HG03095 (cell line): ENCODE measurements at regions not wholly inside any gene's neighbourhood (a gene's known extent, or its start where the extent isn't known, plus 50 kb on each side); places are given as distances from the start of the nearest gene placed in this dataset.
A peak's percentile ranks its signal among the peaks of the same experiment; 100 is the strongest.

Experiments
- ATAC-seq: cut with Tn5 transposase; IDR thresholded peaks from one replicate; pipeline ENCODE4 v1.9.1; 2021; ENCODE audit warnings: moderate library complexity; ENCODE audit not compliant: unreplicated experiment

DNA sequence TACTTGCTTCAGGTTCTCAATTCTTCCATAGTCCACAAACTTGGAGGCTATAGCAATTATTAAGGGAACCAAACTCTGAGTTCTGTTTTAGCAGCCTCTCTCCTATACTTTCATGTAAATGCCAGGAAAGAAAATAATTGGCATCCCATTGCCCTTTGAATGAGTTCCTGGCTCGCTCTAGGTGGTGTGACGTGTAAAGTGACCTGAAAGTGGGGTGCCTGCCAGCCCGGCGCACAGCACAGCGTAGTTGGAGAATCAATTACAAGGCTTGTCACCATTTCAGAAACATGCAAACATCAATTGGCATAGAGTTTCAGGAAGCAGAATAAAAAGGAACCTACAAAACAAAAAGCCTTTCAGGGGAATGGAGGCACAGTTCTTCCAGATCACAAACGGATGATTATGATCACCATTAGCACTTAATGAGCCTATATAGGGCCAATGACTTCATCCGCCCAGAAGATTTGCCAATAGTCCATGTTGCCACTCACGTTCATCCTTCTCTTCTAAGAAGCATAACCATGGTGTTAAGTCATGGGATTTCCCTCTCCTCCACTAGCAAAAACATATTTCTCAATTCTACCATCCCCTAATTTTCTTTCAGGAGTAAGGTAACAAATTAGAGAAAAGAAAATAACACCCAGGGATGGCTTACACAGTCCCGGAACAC, 354.6 kb upstream of the ADGRL2 start:
- ATAC-seq = no peak

DNA sequence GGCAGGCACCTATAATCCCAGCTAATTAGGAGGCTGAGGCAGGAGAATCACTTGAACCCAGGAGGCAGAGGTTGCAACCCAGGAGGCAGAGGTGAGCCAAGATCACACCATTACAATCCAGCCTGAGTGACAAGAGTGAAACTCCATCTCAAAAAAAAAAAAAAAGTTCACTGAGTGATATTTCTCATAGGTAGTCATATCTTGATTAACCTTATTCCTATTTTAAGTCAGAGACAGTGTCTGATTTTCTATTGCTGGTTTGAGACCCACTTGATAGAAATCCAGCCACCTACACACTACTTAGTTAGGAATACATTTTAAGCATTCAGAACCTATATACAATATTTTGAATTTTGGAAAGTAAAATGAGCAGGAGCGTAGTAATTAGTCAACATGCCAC, 357.4 kb upstream of the ADGRL2 start:
- no peak for ATAC-seq

DNA sequence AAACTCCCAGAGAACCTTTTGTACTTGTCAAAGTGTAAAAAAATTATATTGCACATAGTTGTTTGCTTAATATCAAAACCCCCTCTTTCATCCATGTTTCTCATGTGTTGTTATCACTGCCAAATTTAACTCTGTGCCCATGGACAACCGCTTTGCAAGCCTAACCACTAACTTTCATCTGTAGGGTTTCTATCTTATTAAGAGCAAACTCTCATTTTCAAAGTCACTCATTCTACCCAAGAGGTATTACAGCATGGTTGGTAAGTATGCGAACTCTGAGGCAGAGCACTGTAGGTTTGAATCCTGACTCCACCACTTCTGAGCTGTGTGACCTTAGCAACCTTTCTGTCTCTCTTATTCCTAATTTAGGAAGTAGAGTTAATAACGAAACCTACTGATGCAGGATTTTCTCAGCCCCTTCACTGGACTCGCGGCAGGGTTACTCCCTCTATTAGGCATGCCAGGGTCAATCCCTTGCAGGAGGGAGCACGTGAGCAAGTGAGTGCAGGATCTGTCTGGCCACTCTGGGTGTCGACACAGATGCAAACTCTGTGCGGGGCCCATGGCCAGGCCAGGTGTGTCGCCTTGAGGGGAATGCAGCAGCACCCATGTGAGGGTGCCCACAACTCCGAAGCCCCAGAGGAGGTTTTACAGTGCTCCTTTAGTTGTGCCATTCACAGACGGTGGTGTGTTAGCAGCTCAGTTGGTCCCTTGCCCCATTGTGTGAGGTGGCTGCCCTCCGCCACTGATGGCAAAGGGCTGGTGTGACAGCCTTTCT, 361.5 kb upstream of the ADGRL2 start:
- ATAC-seq = no peak

DNA sequence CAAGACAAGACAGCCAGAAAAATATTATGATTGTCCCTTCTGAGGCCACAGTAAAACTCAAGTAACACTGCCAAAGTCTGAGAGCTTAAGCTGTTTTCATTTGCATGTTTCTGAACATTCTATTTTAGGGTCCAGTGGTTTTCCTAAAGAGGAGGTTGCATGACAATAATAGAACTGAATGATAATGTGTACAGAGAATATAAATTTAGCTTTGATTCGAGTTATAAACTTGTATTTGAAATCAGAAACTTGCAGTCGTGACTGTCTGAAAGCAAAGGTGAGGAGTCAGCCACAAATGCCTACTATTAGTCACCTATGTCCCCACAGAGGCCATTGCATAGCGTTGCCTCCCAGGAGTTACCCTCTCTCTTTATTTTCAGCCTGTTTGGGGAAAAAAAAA, 363.1 kb upstream of the ADGRL2 start:
- peak; percentile 74 for ATAC-seq

DNA sequence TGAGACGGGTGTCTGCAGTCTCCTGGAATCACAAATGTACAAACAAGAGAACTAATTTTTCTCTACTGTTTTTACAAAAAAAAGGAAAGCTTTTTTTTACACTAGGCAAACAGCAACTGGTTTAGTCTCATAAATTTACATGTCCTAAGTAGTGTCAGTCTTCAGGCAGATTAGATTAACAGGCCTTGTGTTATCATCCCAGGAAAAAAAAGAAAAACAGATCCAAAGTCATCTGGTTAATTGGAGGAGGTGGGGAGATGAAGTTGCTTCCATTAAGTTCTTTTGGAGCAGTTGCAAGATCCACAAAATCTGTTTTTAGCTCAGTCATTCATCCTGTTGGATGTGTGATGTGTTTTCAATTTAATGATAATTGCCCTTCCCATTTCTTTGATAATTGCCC, 363.5 kb upstream of the ADGRL2 start:
- ATAC-seq = no peak

DNA sequence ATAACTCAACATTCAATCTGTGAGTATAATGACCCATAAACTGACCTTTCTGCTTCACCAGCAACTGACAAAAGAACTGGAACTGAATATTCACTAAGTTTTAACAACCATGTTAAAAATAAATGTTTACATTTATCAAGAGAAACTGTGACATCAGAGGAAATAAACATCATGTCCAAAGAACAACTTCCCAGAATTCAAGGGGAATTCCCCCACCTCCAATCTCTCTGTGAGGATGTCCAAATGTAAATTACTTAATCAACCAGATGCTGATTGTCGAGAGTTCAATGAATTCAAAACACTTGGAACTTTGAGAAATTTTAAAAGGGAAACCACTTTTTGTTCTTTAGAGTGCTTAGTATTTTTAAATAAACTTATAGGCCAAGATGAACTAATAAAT, 365.6 kb upstream of the ADGRL2 start:
- ATAC-seq = no peak

DNA sequence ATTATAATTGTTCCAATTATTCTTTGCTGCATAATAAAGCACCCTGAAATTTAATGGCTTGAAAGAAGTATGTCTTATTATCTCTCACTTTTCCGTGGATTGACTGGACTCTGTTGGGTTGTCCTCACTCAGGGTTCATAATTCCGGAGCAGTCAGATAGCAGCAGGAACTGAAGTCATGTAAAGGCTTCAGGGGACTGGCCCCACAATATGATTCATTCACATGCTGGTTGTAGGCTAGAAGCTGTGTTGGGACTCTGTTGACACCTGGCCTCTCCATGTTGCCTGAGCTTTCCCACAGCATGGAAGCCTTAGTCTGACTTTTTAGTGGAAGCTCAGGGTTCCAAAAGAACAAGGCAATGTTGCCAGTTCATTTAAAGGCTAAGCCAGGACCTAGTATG, 367.1 kb upstream of the ADGRL2 start:
- no peak for ATAC-seq

DNA sequence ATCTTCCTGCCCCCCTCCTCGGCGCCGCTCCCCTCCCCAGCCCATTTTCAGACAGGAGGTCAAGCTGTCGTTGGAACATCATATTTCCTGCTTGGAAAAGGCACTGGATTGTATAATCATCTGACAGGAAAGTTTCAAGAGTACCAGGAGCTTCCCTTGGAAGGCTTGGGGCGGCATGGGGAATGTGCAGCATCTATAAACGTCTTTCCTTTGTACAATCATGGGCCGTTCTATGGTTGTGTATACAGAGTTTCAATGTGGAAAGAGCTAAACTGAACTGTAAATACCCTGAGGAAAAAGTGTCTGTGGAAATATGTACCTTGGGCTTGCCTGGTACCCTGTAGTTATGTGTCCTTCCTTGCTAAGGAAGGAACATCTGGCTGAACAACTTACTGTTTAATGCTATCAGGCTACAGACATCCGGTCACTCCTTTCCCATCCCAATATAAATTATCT, 368.1 kb upstream of the ADGRL2 start:
- no peak for ATAC-seq

DNA sequence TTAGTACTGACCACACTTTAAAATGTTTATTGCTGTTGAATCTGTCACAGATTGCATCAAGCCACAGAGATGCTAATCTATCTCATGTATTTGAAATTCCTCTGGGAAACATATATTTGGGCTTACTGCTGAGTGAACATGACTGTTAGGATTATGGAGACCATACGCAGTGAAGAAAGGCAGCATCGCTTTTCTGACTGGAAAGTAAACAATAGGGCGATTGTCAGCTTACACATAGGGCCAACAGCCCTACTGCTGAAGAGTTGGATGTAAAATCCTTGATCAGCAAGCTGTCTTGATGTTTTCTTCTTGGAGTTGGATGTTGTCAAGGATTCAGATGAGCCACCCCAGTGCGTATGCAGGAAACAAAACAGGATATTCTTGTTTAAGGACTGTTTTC, 368.7 kb upstream of the ADGRL2 start:
- no peak for ATAC-seq

DNA sequence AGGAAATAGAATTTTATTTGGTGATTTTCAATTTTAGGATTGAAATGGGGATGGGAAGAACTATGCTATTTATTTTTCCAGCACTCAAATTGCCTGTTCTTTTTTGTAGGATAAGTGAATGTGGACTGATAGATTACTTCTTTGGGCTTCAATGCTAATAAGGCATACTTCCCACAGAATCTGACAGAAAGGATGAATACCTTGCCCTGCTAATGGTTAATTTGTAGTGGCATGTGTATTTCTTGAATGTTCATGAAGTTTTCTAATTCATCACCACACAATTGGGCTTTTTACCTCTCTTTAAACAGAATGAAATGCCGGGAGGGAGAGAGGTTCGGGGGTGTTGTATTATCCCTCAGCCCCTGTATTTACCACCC, 369.1 kb upstream of the ADGRL2 start:
- no peak for ATAC-seq

DNA sequence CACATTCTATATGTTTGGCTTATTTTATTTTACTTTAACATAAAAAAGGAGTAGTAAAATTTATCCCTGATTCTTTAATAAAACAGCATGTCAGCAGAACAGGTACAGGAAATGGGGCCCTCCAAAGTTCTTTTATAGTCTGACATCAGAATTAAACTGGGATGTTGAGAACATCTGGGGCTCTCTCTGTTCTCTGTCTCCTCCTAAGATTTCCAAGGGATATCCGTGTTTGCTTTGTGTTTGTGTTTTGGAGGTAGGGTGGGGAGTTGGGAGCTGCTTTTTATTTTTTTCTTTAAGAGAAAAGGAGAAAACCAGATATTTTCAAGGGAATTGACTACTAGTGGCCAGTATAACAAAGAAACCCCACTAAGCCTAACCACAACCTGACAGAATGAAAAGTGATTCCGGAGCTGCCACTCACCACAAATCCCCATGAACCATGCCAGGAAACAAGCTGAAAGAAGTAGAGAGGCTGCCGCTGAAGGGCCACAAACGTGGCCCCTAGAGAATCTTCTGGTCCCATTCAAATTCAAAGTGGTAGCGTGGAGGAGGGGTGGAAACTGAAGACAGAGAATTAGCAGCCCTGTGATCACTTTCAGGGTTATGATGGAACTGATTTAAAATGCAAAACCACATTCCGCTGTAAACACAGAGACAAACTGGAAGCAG, 369.6 kb upstream of the ADGRL2 start:
- no peak for ATAC-seq

DNA sequence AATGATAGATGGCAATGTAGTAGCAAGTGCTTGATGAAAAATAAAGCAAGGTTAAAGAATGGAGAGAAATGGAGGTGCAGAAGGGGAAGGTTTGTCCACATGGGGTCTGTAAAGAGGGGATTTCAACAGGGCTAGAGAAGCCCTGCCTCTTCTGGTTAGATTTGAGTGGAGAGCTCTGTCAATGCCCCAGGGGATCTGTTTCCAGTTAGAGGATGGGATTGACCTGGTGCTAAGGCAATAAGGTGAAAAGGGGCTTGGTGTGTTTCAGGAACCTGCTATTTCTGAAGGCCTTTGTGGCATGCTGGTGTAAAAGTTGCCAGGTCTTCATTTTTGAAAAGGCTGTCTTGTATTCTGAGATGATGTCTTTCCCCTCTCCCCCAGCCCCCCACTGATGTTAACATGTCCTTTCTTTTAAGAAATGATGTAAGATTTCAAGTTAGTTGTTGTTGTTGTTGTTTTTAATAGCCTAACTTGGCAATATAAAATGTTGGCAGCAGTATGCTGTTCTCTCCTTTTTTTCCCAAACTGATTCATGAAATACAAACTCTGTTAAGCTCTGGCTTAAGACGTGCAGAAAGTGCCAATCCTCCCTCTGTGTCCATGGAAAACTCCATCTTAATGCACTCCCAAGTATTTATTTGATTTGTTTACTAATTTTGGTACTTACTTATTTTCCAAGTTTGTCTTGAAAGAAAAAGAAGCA, 370.3 kb upstream of the ADGRL2 start:
- ATAC-seq = no peak

DNA sequence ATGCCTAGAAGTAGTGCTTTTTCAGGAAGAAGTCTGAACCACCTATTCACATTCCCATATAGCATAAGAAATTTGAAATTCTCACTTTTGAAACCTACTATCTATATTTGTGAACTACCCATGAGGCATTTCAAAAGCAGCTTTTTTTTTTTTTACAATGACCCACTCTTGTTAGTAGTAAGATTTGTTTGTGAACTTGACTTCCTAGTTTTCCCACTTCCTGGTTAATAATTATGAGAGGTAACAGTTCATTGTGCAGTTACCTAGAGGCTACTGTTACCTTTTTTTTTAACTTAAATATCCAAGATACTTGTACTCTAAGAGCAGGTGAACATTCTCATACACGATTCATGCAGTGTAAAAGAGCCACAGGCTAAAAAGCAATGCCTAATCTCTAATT, 371.7 kb upstream of the ADGRL2 start:
- ATAC-seq = no peak

DNA sequence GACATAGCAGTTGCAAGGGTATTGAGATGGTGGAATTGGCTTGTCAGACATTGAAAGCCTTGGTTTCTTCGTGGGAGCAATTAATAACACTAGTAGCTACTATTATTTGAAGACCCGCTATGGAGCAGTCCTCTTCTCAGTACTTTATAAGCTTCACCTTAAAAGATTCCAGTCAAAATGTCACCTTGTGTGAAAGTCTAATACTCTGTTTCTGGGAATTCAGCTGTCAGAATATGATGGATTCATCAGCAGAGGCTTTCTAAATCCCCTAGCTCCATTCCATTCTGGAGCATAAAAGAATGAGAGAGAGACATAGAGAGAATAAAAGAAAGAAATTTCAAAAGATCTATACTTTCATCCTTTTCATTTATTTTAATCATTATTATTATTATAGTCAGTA, 375.9 kb upstream of the ADGRL2 start:
- ATAC-seq = no peak

DNA sequence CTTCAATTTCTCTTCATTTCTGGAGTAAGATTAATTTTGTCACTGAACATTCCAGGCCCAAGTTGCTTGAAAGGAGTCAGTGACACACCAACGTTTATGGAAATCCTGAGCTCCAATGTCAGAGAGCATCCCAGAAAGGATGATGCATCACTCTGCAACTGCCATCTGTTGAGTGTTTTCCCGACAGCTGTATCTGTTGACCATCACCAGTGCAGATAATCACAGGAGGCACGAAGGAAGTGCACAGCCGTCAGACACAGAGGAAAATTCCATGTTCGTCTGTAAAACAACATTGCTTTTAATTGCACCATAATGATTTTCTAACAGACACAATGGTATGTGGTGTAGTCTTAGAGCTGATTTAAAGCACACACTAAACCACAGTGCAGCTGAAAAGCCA, 376.7 kb upstream of the ADGRL2 start:
- ATAC-seq = no peak

DNA sequence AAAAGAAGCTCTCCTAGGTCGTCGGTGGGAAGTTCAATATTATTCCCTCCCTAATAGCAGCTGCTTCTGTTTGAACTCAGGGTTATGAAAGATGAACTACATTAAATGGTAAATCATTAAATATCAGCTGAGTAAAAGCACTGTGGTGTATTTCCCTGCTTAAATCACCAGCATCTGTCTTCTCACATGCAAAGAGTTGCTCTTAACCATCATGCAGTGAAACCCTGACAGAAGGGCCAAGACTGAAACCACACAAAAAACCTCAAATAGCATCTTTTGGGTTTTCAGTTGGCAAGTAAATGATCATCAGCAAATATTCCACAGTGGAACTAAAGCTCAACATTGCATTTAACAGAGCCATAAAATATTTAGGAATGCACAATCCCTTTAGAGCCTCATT, 380.0 kb upstream of the ADGRL2 start:
- ATAC-seq = peak; percentile 72

DNA sequence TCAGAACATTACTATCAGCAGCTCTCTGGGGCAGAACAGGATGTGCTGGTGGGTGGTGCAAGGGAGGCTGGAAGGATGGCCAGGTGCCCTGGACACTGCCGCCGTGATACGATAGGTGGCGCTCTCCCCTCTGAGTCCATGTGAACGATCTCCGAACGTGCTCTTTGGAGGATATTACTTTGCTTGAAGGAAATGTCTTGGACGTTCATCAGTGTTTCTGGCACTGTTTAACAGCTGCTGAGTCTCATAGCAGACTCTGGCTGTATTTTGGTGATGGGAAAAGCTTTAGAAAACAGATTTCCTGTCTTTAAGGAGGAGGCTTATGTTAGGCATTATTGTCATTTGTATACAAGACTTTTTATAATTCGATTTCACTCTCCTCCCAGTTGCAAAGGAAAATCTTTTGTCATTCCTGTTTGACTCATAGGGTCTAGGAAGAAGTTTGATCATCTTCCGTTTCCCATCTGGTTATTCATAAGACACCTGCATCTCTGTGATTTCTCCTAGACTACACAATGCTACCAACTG, 386.2 kb upstream of the ADGRL2 start:
- peak; percentile 92 for ATAC-seq

DNA sequence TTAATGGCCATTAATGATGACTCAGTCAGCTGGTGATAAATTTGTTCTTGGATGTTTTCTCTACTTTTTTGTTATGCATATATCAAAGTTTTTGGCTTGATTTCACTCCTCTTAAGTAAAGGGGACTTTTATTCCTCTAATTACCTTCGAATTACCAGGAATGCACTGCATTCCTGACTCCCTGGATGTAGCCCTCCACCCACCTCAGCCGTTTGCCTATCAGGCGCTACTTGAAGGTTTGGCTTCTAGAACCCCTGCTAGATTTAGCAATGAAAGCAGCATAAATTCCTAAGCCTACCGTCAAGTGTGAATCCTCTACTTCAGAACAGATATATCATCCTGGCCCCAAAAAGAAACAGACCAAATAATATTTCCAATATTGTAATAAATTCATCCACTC, 387.8 kb upstream of the ADGRL2 start:
- ATAC-seq = no peak

DNA sequence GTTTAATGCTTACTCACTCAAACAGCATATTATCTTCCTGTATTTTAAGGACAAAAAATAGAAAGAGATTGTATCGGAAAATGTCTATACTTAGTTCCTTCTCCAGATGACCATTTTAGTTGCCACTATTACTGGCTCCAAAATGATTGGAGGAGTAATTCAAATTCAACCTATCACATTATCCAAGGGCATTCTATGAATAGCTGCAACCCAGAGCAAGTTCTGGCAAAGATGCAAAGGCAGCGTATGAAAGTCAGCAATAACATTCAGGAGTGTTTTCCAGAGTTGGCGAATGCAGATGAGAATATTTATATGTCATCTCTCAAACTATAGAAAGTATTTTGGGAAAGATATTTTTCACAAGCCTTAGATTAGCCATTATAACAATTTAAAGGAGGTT, 389.8 kb upstream of the ADGRL2 start:
- ATAC-seq = no peak

DNA sequence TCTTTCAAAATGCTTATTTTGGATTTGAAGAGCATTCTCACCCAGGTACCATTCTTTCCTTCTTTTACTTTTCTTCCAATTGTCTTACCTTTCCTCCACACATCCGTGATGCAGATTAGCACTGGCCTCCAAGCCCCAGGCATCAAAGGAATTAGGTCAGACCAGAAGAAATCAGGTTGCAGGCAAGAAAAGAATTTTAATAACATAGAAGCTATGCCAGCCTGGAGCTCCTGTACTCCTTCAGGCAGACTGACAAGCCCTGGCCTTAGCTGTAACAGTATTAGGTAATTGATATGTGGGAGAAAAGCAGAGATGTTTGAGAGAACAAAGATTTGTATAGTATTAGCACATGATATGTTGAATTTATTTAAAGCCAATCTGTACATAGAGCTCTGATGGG, 390.4 kb upstream of the ADGRL2 start:
- ATAC-seq = no peak

DNA sequence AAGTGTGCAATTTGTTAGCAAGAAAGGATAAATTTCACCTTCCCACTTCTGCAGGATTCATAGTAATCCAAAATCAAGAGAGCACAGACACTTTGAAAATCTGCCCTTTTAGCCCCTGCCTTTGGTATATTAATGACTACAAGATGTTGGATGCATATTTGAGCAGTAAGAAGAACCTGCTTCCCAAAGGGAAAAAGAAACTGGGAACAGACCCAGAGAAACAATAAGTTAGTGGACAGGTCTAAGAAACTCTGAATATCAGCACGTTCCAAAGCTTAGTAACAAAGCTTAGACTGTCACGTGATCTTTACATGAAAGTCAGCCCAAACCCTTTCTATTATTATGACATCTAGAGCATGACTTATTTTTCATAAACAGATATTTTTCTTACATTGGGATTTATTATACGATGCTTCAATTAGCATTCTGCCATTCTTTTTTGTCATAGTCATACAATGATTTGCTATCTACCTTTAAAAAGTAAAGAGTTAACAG, 390.9 kb upstream of the ADGRL2 start:
- ATAC-seq = no peak
